ENCODE measurements at regions not wholly inside any gene's neighbourhood (a gene's known extent, or its start where the extent isn't known, plus 50 kb on each side); places are given as distances from the start of the nearest gene placed in this dataset.

DNA sequence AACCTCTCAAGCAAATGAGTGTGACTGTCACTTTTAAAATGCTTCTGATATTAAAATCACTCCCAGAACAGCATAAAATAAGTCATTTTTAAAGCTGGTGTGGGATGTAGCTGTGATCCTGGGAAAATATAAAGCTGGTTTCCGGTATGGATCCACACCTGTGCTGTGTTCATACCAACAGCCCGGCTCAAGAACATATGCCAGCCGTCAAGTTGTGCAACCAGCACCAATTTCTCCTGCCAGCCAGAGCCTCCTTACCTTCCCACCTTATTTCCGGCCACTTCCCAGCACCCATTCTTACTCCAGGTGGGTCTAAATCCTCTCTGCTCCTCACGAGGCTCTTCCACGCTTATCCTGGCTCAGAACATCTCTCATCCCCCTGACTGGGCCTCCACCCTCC is 50.9 kb upstream of the RPS6KA2 start:
- no peak for TF ChIP-seq ARNTL (CRISPR knock-in tag; IDR thresholded peaks at IDR 0.05; ENCODE audit: borderline replicate concordance, low read depth)
- TF ChIP-seq ZC3H10 (CRISPR knock-in tag; IDR thresholded peaks at IDR 0.05): no peak
- TF ChIP-seq RARB (CRISPR knock-in tag; IDR thresholded peaks at IDR 0.05): no peak
- TF ChIP-seq CSDC2 (CRISPR knock-in tag; IDR thresholded peaks at IDR 0.05): no peak
- TF ChIP-seq ZNF8 (CRISPR knock-in tag; IDR thresholded peaks at IDR 0.05): no peak
- TF ChIP-seq ZFP3 (CRISPR knock-in tag; IDR thresholded peaks at IDR 0.05): no peak
- no peak for TF ChIP-seq TCF4 (CRISPR knock-in tag; IDR thresholded peaks at IDR 0.05; ENCODE audit: borderline replicate concordance)
- TF ChIP-seq ESRRG (CRISPR knock-in tag; IDR thresholded peaks at IDR 0.05): no peak
- no peak for TF ChIP-seq GLIS3 (CRISPR knock-in tag; IDR thresholded peaks at IDR 0.05)
- TF ChIP-seq, protein P1, sequence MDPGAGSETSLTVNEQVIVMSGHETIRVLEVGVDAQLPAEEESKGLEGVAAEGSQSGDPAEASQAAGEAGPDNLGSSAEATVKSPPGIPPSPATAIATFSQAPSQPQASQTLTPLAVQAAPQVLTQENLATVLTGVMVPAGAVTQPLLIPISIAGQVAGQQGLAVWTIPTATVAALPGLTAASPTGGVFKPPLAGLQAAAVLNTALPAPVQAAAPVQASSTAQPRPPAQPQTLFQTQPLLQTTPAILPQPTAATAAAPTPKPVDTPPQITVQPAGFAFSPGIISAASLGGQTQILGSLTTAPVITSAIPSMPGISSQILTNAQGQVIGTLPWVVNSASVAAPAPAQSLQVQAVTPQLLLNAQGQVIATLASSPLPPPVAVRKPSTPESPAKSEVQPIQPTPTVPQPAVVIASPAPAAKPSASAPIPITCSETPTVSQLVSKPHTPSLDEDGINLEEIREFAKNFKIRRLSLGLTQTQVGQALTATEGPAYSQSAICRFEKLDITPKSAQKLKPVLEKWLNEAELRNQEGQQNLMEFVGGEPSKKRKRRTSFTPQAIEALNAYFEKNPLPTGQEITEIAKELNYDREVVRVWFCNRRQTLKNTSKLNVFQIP (CRISPR knock-in tag; IDR thresholded peaks at IDR 0.05; ENCODE audit: borderline replicate concordance, low read depth): no peak
- TF ChIP-seq, protein P2, sequence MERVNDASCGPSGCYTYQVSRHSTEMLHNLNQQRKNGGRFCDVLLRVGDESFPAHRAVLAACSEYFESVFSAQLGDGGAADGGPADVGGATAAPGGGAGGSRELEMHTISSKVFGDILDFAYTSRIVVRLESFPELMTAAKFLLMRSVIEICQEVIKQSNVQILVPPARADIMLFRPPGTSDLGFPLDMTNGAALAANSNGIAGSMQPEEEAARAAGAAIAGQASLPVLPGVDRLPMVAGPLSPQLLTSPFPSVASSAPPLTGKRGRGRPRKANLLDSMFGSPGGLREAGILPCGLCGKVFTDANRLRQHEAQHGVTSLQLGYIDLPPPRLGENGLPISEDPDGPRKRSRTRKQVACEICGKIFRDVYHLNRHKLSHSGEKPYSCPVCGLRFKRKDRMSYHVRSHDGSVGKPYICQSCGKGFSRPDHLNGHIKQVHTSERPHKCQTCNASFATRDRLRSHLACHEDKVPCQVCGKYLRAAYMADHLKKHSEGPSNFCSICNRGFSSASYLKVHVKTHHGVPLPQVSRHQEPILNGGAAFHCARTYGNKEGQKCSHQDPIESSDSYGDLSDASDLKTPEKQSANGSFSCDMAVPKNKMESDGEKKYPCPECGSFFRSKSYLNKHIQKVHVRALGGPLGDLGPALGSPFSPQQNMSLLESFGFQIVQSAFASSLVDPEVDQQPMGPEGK (CRISPR knock-in tag; IDR thresholded peaks at IDR 0.05; ENCODE audit: borderline replicate concordance): no peak
- no peak for TF ChIP-seq SNAI2 (CRISPR knock-in tag; IDR thresholded peaks at IDR 0.05)
- no peak for TF ChIP-seq PPARA (CRISPR knock-in tag; IDR thresholded peaks at IDR 0.05; ENCODE audit: borderline replicate concordance)
- no peak for TF ChIP-seq ZFP30 (CRISPR knock-in tag; IDR thresholded peaks at IDR 0.05)
- no peak for TF ChIP-seq ZNF70 (CRISPR knock-in tag; IDR thresholded peaks at IDR 0.05)
- TF ChIP-seq TOX (CRISPR knock-in tag; IDR thresholded peaks at IDR 0.05; ENCODE audit: borderline replicate concordance): no peak
- no peak for TF ChIP-seq ISL1 (CRISPR knock-in tag; IDR thresholded peaks at IDR 0.05)
- TF ChIP-seq, protein P3, sequence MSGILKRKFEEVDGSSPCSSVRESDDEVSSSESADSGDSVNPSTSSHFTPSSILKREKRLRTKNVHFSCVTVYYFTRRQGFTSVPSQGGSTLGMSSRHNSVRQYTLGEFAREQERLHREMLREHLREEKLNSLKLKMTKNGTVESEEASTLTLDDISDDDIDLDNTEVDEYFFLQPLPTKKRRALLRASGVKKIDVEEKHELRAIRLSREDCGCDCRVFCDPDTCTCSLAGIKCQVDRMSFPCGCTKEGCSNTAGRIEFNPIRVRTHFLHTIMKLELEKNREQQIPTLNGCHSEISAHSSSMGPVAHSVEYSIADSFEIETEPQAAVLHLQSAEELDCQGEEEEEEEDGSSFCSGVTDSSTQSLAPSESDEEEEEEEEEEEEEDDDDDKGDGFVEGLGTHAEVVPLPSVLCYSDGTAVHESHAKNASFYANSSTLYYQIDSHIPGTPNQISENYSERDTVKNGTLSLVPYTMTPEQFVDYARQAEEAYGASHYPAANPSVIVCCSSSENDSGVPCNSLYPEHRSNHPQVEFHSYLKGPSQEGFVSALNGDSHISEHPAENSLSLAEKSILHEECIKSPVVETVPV (CRISPR knock-in tag; IDR thresholded peaks at IDR 0.05): no peak
- TF ChIP-seq ZNF565 (CRISPR knock-in tag; conservative IDR thresholded peaks at IDR 0.05; ENCODE audit: low read depth): no peak
- no peak for ATAC-seq

Data from SK-N-SH treated with all-trans-retinoic acid at 6 μM for 48 hours (cell line).